Osteoblast (primary cell): ENCODE measurements at regions not wholly inside any gene's neighbourhood (a gene's known extent, or its start where the extent isn't known, plus 50 kb on each side); places are given as distances from the start of the nearest gene placed in this dataset.

Experiments
- DNase-seq: peaks from one replicate; pipeline ENCODE4 v3.0.0; 2011; ENCODE audit warnings: low spot score, mixed read lengths; ENCODE audit not compliant: insufficient read length; ENCODE audit errors: missing footprints
- H2AFZ ChIP-seq: 2 replicates; pipeline ENCODE4 v1.6.0; 2011; ENCODE audit warnings: mild to moderate bottlenecking, low read length
- H3K27ac ChIP-seq: 2 replicates; pipeline ENCODE4 v1.5.1; 2011; ENCODE audit warnings: mild to moderate bottlenecking, low read depth, low read length, moderate library complexity
- H3K27me3 ChIP-seq: 2 replicates; pipeline ENCODE4 v1.6.0; 2012; ENCODE audit warnings: mild to moderate bottlenecking, control low read depth, inconsistent platforms, low read length, moderate library complexity; ENCODE audit not compliant: insufficient read depth
- H3K36me3 ChIP-seq: 2 replicates; pipeline ENCODE4 v1.5.1; 2011; ENCODE audit warnings: mild to moderate bottlenecking, low read length, control low read depth, moderate library complexity; ENCODE audit not compliant: insufficient read depth
- H3K4me1 ChIP-seq: 2 replicates; pipeline ENCODE4 v1.5.1; 2011; ENCODE audit warnings: mild to moderate bottlenecking, low read length, control low read depth, moderate library complexity; ENCODE audit not compliant: insufficient read depth
- H3K4me2 ChIP-seq: 2 replicates; pipeline ENCODE4 v1.6.0; 2011; ENCODE audit warnings: mild to moderate bottlenecking, low read length; ENCODE audit not compliant: insufficient read depth
- H3K4me3 ChIP-seq: fragments of 200-600 bp; sonication (generic); 3 replicates; pipeline ENCODE4 v1.5.1; 2012; ENCODE audit warnings: mild to moderate bottlenecking, low read length, inconsistent platforms; ENCODE audit not compliant: insufficient read depth
- H3K79me2 ChIP-seq: 2 replicates; pipeline ENCODE4 v1.6.0; 2012; ENCODE audit warnings: mild to moderate bottlenecking, low read length, control low read depth, inconsistent platforms; ENCODE audit not compliant: insufficient read depth
- H3K9me3 ChIP-seq: 2 replicates; pipeline ENCODE4 v1.5.1; 2011; ENCODE audit warnings: low read depth, low read length, control low read depth
- H4K20me1 ChIP-seq: 2 replicates; pipeline ENCODE4 v1.6.0; 2012; ENCODE audit warnings: mild to moderate bottlenecking, low read length, control low read depth; ENCODE audit not compliant: insufficient read depth
- CTCF ChIP-seq: IDR thresholded peaks from 2 replicates; pipeline ENCODE4 v1.5.1; 2011; ENCODE audit warnings: mild to moderate bottlenecking, low read depth, low read length, moderate library complexity; ENCODE audit errors: extremely low read depth

- no peak for TF ChIP-seq CTCF
- H4K20me1 ChIP-seq: no peaks in the 10 kb centered on the region
- no peaks in the 10 kb centered on the region for H3K27me3 ChIP-seq
- H3K4me3 ChIP-seq: no peak overlapping the region
- no peak for DNase-seq
- no peaks in the 10 kb centered on the region for H3K36me3 ChIP-seq
- peaks cover 4% of the 10 kb centered on the region for H3K9me3 ChIP-seq
- no peaks in the 10 kb centered on the region for H3K79me2 ChIP-seq
- no peak overlapping the region for H3K27ac ChIP-seq
- H3K4me1 ChIP-seq: no peaks in the 10 kb centered on the region
- H2AFZ ChIP-seq: no peak overlapping the region
- H3K4me2 ChIP-seq: no peak overlapping the region
These were observed 819.5 kb upstream of the ADGRB3 start for GRCh38 chr6:67815623-67816022.

GRCh38 chr6:67814262-67814661, 820.8 kb upstream of the ADGRB3 start:
- Histone ChIP-seq H3K4me2 (no peak overlapping the region), H3K27ac (no peak overlapping the region), H3K4me3 (no peak overlapping the region), H3K36me3 (no peaks in the 10 kb centered on the region), H3K27me3 (no peaks in the 10 kb centered on the region), H4K20me1 (no peaks in the 10 kb centered on the region), H2AFZ (no peak overlapping the region), H3K79me2 (no peaks in the 10 kb centered on the region), H3K4me1 (no peaks in the 10 kb centered on the region), H3K9me3 (peaks cover 4% of the 10 kb centered on the region)
- TF ChIP-seq CTCF: no peak
- no peak for DNase-seq

- Histone ChIP-seq H3K79me2 (no peaks in the 10 kb centered on the region), H3K4me3 (no peak overlapping the region), H3K4me2 (no peak overlapping the region), H3K27ac (no peak overlapping the region), H3K4me1 (no peaks in the 10 kb centered on the region), H3K36me3 (no peaks in the 10 kb centered on the region), H2AFZ (no peak overlapping the region), H3K27me3 (no peaks in the 10 kb centered on the region), H3K9me3 (peaks cover 4% of the 10 kb centered on the region), H4K20me1 (no peaks in the 10 kb centered on the region)
- TF ChIP-seq CTCF: no peak
- DNase-seq: no peak
These were observed 822.4 kb upstream of the ADGRB3 start for GRCh38 chr6:67812693-67813092.

- H3K4me3 ChIP-seq: no peak overlapping the region
- DNase-seq: no peak
- H3K79me2 ChIP-seq: no peaks in the 10 kb centered on the region
- H3K27me3 ChIP-seq: no peaks in the 10 kb centered on the region
- H3K4me2 ChIP-seq: no peak overlapping the region
- no peaks in the 10 kb centered on the region for H3K4me1 ChIP-seq
- TF ChIP-seq CTCF: no peak
- H3K36me3 ChIP-seq: no peaks in the 10 kb centered on the region
- H3K27ac ChIP-seq: no peak overlapping the region
- H2AFZ ChIP-seq: no peak overlapping the region
- H3K9me3 ChIP-seq: peaks cover 4% of the 10 kb centered on the region
- H4K20me1 ChIP-seq: no peaks in the 10 kb centered on the region
These were observed 823.0 kb upstream of the ADGRB3 start for GRCh38 chr6:67812125-67812524.
